ENCODE measurements at regions not wholly inside any gene's neighbourhood (a gene's known extent, or its start where the extent isn't known, plus 50 kb on each side); places are given as distances from the start of the nearest gene placed in this dataset.
"Not testable (repeated sequence)": the region's sequence is repeated elsewhere in the genome, so short reads cannot be mapped to it uniquely, and the experiment has no call there.

DNA sequence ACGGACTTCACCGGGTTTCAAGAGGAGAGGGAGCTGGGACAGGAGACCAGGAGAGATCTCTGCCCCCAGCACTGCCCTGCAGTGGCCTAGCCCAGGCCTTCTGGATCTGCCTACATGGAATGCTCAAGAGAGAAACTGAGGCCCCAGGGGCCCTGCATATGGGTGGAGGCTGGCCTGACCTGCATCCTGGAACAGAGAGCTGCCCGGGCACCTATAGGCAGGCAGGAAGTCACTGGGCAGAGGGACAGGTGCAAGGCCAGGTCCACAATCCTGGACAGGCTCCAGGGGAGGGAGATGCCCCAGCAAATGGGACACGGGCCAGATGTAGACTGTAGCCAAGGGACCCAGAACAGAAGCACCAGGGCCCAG, 98.5 kb upstream of the RUFY1 start:
- Histone ChIP-seq H3K4me3 (no peak overlapping the region), H3K9me3 (replicated peaks in 1 of 11) (peaks cover 50 to 71% (median 62%) of the 10 kb centered on the region in 11 experiments)
- TF ChIP-seq Cebpa-rat (IDR thresholded peaks at IDR 0.05) = no peak

DNA sequence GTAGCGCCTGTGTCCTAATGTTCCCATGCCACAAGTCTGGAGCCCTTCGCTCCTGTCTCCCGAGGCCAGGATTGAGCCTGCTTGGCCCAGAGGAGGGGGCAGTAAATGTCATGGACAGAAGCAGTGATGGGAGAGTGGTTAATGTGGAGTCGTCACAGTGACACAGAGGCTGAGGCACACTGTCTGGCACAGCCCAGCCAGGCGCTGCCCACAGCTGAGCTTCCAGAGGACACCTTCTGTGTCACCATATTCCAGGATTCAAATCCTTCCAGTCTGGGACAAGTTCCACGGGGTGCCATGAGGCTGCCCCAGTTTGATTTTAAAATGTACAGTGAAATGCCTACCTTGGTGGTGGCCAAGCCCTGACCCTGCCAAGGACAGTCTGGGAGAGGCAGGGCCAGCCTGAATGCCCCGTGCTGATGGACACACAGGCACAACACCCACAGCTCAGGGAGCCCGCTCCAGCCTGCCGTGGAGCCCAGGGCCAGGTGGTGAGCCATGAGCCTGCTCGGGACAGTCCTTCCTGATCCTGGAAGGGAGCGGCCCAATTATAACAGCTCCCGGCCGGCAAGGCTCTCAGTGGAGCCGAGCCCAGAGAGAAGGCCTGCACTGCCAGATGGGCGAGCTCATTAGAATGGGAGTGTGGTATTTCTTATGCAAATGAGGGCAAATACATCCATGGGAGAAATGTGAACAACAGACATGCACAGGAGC, 99.1 kb upstream of the RUFY1 start:
- Histone ChIP-seq H3K27me3 (no peaks in the 10 kb centered on the region), H3K9me3 (replicated peaks in 1 of 11) (peaks cover 45 to 67% (median 59%) of the 10 kb centered on the region in 11 experiments), H3K9ac (no peak overlapping the region), H3K4me1 (peaks cover 0 to 10% (median 6%) of the 10 kb centered on the region in 10 experiments; a peak in 9 of 20 replicates), H4K20me1 (no peaks in the 10 kb centered on the region), H3K27ac (no peak overlapping the region), H3K4me2 (no peak overlapping the region), H3K36me3 (no peaks in the 10 kb centered on the region), H3K4me3 (no peak overlapping the region)
- TF ChIP-seq Cebpa-rat (IDR thresholded peaks at IDR 0.05) = no peak

More for the DNA sequence above, 98.5 kb upstream of the RUFY1 start:
- no peaks in the 10 kb centered on the region for H3K27me3 ChIP-seq
- peaks cover 0 to 10% (median 6%) of the 10 kb centered on the region in 10 experiments; a peak in 9 of 20 replicates for H3K4me1 ChIP-seq
- no peak overlapping the region for H3K4me2 ChIP-seq
- H3K36me3 ChIP-seq = no peaks in the 10 kb centered on the region
- no peak overlapping the region for H3K9ac ChIP-seq
- H4K20me1 ChIP-seq = no peaks in the 10 kb centered on the region
- H3K27ac ChIP-seq = no peak overlapping the region

DNA sequence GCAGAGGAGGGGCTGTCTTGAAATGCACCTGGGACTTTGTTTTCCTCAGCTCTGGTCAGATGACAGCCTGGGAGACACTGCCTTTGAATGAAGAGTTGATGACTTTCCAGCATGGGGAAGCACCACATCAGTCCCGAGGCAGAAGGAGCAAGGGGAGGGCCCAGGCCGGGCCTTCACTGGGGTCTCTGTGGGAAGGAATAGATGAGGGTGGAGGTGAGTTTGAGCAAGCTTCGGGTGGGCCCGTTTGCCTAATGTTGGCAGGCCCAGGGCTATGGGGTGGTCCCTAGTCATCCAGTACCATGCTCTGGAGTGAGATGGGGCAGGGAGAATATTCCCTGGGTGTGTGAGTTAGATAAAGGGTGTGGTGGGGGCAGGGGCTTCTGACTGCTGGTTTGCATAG, 100.4 kb upstream of the RUFY1 start:
- not testable (repeated sequence) for H3K27ac ChIP-seq, H3K36me3 ChIP-seq, H3K27me3 ChIP-seq, H3K4me3 ChIP-seq, H3K4me1 ChIP-seq, H3K4me2 ChIP-seq, H4K20me1 ChIP-seq, H3K9ac ChIP-seq
- H3K9me3 ChIP-seq (replicated peaks in 1 of 11) = peaks cover 32 to 57% (median 49%) of the 10 kb centered on the region in 11 experiments

DNA sequence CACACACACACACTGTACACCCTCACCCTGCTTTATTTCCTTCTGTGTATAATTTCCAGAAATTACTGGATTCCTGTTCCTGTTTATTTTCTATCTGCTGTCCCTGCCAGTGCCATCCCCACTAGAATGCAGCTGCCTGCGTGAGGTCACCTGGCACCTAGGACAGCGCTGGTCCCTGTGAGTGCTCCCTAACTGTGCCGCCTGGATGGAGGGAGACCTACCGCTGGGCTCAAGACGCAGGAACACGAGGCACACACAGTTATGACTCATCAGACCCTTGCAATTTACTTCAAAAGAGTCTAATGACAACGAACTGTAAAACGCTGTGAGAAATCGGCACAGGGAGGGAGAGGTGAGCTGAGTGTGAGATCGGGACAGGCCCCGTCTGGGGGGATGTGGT, 102.1 kb upstream of the RUFY1 start:
- H4K20me1 ChIP-seq, H3K4me3 ChIP-seq, H3K27me3 ChIP-seq, H3K27ac ChIP-seq, H3K4me1 ChIP-seq, H3K4me2 ChIP-seq, H3K9ac ChIP-seq, H3K36me3 ChIP-seq: not testable (repeated sequence)
- H3K9me3 ChIP-seq (replicated peaks in 1 of 11) = peaks cover 27 to 48% (median 42%) of the 10 kb centered on the region in 11 experiments

DNA sequence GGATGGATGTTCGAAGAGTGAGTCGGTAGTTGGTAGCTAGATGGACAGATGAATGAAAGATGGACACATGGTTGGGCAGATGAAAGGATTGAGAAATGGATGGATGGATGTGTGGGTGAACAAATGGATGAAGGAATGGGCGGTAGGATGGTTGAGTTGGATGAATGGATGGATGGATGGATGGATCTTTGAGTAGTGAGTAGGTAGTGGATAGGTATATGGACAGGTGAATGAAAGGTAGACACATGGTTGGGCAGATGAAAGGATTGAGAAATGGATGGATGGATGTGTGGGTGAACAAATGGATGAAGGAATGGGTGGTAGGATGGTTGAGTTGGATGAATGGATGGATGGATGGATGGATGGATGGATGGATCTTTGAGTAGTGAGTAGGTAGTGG, 97.0 kb upstream of the ADAMTS2 start:
- not testable (repeated sequence) for H3K27ac ChIP-seq, H3K4me3 ChIP-seq, H4K20me1 ChIP-seq, H3K4me2 ChIP-seq, H3K27me3 ChIP-seq, H3K4me1 ChIP-seq, H3K36me3 ChIP-seq, H3K9ac ChIP-seq
- peaks cover 0 to 21% (median 12%) of the 10 kb centered on the region in 11 experiments; a peak in 14 of 22 replicates for H3K9me3 ChIP-seq (replicated peaks in 1 of 11)

DNA sequence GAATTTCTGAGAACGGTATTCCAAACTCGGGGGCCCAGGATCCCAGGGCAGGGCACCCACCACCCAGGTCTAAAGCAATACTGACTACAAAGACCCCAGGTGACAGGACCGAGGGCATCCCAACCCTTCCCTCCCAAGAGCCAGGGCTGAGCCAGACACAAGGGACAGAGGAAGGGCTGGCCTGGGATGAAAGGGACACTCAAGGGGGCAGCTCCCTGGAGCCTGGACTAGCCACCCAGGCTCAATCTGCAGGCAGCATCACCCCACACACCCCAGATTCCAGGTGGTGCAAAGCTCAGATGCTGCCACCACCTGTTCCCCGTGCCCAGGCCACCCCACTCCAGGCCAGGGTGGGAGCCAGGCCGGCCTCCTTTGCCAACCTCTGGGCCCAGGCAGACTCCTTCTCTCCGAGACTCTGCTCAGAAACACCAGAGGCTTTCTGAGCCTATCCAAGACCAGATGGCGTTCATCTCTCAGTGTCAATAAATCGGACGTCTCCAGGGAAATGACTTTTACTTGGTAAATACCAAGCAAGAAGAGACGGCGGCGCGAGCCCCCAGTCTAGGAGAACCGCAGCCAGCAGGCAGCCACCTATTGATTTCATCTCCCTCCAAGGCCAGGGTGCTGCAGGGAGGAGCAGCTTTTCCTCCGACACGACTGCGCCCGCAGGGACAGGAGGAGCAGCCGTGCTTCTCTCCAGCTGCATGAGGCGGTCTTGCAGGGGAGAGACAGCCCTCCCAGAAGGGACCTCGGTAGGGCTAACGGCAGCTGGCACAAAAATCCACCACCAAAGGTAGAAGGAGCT, 94.1 kb upstream of the ADAMTS2 start:
- no peaks in the 10 kb centered on the region for H3K4me1 ChIP-seq
- H3K27ac ChIP-seq = no peak overlapping the region
- no peak overlapping the region for H3K9ac ChIP-seq
- H3K4me3 ChIP-seq = no peak overlapping the region
- H3K9me3 ChIP-seq (replicated peaks in 1 of 11) = peaks cover 0 to 17% (median 8%) of the 10 kb centered on the region in 11 experiments; a peak in 14 of 22 replicates
- H3K27me3 ChIP-seq = no peaks in the 10 kb centered on the region
- H3K4me2 ChIP-seq = no peak overlapping the region
- H4K20me1 ChIP-seq = no peaks in the 10 kb centered on the region
- TF ChIP-seq Cebpa-rat (IDR thresholded peaks at IDR 0.05) = no peak
- H3K36me3 ChIP-seq = no peaks in the 10 kb centered on the region

DNA sequence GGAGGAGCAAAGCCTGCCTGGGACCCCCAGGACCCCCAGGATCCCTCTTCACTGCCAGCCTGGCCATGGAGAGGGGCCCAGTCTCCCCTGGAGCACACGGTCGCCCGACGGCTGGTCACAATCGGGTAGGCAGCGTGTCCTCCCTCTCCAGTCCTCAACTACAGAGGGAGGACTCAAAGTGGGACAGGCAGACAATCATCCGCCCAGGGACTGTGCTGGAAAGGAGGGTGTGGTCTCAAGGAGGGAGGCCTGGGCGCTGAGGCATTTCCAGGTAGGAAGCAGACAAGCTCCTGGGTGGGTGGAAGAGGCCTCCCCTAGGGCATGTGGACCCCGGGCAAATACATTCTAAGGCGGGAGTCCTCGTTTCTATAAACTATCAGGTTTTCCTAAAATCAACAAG, 93.2 kb upstream of the ADAMTS2 start:
- no peak overlapping the region for H3K27ac ChIP-seq
- no peaks in the 10 kb centered on the region for H4K20me1 ChIP-seq
- no peak overlapping the region for H3K4me2 ChIP-seq
- no peaks in the 10 kb centered on the region for H3K36me3 ChIP-seq
- H3K4me3 ChIP-seq = no peak overlapping the region
- TF ChIP-seq Cebpa-rat (IDR thresholded peaks at IDR 0.05) = no peak
- peaks cover 0 to 17% (median 8%) of the 10 kb centered on the region in 11 experiments; a peak in 15 of 22 replicates for H3K9me3 ChIP-seq (replicated peaks in 1 of 11)
- no peaks in the 10 kb centered on the region for H3K4me1 ChIP-seq
- H3K9ac ChIP-seq = no peak overlapping the region
- no peaks in the 10 kb centered on the region for H3K27me3 ChIP-seq

DNA sequence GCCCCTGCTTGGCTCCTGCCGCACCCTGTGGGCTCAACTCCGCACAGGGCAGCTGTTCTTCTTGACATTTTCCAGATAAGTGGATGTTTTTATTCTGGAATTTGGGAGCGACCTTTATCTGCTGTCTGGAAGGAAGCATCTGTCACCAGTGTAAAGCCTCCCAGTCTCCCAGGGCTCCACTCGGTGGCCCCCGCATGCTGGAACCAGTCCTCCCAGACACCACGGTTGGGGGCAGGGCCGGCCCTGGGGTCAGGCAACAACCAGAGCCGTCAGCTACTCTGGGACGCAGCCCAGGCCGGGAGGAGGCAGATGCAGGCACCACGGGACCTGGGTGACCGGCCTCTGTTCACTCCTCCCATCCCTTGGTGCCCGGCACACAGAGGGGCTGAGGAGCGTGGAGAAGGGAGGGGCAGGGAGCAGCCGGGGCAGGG, 92.8 kb upstream of the ADAMTS2 start:
- no peak overlapping the region for H3K4me3 ChIP-seq
- H3K4me1 ChIP-seq = no peaks in the 10 kb centered on the region
- no peak overlapping the region for H3K4me2 ChIP-seq
- peaks cover 0 to 22% (median 10%) of the 10 kb centered on the region in 11 experiments; a peak in 15 of 22 replicates for H3K9me3 ChIP-seq (replicated peaks in 1 of 11)
- H3K27me3 ChIP-seq = no peaks in the 10 kb centered on the region
- no peaks in the 10 kb centered on the region for H4K20me1 ChIP-seq
- no peaks in the 10 kb centered on the region for H3K36me3 ChIP-seq
- no peak overlapping the region for H3K27ac ChIP-seq
- H3K9ac ChIP-seq = no peak overlapping the region
- no peak for TF ChIP-seq Cebpa-rat (IDR thresholded peaks at IDR 0.05)

DNA sequence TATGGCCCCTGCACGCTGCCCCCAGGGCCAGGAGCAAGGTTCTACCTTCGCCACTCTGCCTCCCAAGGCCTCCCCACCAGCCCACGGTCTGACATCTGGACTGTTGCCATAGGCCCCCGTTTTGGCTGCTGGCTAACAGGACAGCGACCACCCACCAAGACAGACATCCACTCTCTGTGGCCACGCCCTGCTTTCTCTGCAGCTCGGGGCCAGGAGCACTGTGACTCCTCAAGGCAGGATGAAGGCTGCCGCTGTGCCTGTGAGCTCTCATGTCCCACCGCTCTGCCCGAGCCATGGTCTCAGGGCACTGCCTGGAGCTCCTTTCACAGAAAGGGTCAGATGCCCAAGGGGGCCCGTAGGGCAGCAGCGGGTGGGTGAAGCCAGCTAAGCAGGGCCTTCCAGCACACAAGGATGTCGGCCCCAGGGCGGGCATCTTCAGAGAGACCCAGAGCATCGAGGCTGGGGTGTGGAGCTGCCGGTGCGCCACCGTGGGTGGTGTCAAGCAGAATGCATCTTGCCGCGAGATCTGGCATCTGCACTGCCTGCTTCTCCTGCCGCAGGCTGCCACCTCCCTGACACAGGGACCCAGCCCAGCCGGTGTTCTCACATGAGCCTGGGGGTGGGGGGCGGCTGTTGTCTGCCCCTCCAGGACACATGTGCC, 92.2 kb upstream of the ADAMTS2 start:
- Histone ChIP-seq H3K4me3 (no peak overlapping the region), H3K4me2 (no peak overlapping the region), H3K9ac (no peak overlapping the region), H4K20me1 (no peaks in the 10 kb centered on the region), H3K9me3 (replicated peaks in 1 of 11) (peaks cover 0 to 22% (median 10%) of the 10 kb centered on the region in 11 experiments; a peak in 15 of 22 replicates), H3K36me3 (no peaks in the 10 kb centered on the region), H3K27me3 (no peaks in the 10 kb centered on the region), H3K27ac (no peak overlapping the region), H3K4me1 (no peaks in the 10 kb centered on the region)
- TF ChIP-seq Cebpa-rat (IDR thresholded peaks at IDR 0.05) = no peak
